Muscle of back (tissue), 3 donors: ENCODE measurements at regions not wholly inside any gene's neighbourhood (a gene's known extent, or its start where the extent isn't known, plus 50 kb on each side); places are given as distances from the start of the nearest gene placed in this dataset.
"Not testable (repeated sequence)": the region's sequence is repeated elsewhere in the genome, so short reads cannot be mapped to it uniquely, and the experiment has no call there.

Experiments used
- DNase-seq, 3 donors: peaks; one replicate each; pipeline versions ENCODE4 v3.0.0 to v3.0.0-alpha.2; 2013

DNA sequence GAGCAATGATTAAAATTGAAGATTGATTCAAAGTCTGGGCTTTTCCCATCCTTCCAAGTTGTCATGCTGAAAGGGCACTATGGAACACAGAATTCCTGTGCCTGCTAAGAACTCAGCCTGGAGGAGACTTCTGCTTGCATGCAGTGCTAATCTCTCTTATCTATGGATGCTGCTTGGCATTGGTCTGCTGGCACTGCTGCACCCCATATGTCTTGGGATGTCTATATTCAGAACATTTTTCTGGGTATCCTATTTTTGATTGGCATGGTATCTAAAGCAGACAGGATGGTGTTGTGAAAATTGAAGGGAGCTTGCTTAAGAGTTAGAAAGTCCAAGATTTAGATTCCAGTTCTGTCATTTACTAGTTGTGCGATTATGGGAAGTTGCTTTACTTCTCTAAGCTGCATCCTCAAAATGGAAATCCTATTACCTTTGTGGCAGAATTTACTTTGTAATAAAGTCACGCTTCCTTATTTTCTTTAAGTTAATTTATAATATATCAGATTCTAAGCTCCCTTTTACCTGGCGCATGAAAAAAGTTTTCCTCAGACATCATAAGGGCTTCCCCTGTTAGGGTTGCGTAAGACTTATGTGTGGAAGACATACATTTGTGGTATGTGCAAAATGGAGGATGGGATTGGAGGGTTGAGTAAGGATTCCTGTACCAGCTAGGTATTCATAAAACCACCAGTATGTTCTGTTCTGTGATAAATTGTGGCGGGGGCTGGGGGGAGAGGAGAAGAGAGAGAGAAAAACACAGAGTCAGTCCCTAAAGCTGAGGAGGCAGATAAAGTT, 254.0 kb downstream of the DMAC1 start:
- DNase-seq, result no peak

DNA sequence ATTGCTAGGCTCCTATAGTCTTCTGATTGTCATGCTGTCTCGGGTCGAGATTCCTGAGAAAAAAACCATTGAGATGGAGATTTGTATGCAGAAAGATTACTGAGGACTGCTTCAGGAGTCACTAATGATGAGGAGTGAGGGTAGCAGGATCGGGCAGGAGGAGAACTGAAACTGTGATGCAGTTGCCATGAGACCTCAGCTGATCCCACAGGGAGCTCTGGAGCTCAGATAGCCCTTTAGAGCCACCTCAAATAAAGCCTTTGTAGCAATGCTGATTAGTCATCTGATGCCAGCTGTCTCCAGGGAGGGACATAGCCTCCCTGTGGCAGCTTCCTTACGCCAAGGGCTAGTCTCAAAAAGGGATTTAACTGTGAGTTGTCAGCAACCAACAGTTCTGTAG, 256.9 kb downstream of the DMAC1 start:
- no peak for DNase-seq

DNA sequence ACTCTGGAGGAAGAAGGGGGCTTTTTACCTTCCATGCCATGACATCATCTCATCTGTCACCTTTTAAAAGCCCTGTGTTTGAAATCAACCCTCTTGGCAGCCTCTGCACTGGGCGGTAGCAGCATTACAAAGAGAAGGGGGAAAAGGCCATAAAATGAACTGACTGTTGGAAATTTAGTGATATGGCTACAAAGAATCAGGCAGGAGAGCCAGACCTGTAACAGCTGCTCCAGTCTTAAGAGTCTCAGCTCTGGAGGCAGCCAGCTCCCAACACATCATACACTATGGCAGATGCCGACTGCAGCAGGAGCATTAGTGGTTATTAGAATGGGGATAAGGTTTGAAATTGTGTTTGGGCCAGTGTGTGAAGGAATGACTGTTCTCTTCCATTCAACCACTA, 257.5 kb downstream of the DMAC1 start:
- no peak for DNase-seq

DNA sequence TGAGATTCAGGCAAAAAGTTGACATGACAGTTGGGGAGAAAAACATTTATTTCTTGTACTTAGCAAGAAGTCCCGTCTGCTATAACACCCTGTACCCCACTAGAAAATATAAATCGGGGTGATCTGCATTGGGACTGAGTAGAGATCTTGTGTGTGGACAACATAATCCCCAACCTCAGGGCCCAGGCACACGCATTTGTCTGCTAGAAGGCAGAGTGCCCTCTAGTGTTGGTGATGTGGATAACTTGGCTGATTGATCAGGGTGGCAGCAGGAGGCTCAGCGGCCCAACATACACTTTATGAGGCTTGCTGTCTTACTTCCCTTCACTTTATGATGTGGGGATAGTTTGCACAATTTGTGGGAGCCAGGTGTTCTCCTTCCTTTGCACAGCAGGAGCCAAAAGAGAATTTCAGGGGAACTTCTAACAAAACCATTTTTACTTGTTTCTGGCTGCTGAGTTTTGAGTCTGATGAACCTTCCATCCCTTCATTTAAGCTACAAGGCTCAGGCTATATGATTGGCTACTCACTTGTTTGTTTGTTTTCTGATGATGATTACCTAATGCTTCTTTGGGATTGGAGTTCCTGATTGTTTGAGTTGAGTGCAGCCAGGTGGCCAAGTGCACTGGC, 263.2 kb downstream of the DMAC1 start:
- DNase-seq, result peak in 1 of 3 donors; percentile 16

- DNase-seq, result peak in 2 of 3 donors; percentile 36 to 46
Measured at GRCh38 chr9:7534211-7534935, 265.2 kb downstream of the DMAC1 start.

GRCh38 chr9:7533376-7534090, 266.0 kb downstream of the DMAC1 start:
- DNase-seq, result no peak

- DNase-seq, result no peak
Measured at GRCh38 chr9:7523426-7524043, 276.0 kb downstream of the DMAC1 start.

DNA sequence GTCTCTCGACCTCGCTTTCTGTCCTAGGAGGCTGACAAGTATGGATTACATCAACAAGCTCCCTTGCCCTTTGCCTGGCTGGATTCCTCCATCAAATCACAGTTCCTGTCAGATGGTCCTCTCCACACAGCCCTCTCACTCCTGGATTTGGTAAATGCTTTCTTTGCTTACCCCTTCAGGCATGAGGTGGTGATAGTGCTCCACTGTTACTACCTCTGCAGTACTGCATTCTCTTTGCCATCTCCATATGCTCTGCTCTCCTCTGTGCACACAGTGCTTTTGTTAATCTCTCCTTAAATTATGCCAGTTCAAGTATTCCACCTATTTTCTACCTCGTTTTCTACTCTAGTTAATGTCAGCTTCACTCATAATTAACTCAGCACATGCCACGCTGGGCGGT, 279.2 kb downstream of the DMAC1 start:
- DNase-seq, result no peak

GRCh38 chr9:7516376-7516775, 283.2 kb downstream of the DMAC1 start:
- DNase-seq, result no peak

GRCh38 chr9:7510199-7510598, 289.4 kb downstream of the DMAC1 start:
- DNase-seq, result no peak

DNA sequence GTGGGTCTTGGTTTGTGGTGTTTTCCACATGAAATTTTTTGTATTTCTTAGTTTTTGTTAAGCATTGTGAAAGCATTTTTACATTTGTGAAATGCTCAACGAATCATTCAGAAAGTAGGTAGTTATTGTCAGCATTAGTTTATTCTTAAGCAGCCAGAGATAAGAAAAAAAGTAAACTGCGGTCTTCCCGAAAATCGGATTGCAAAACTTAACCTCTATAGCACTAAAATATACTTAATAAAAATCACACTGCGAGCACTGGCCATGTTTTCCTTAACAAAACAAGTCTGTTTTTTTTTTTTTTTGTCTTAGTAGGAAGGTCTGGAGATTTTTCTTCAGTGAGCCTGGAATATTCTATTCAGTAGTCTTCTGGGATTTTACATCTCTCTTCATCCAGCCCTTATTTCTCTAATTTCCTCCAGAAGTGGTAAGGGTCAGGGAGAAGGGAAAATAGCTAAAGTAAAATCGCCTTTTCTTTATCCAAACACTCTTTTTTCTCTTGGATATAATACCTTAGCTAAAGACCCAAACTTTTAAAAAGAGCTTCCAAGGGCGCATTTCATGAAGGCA, 289.9 kb downstream of the DMAC1 start:
- peak in 2 of 3 donors; percentile 28 to 59 for DNase-seq

- DNase-seq, result peak in 1 of 3 donors; percentile 19
Measured at GRCh38 chr9:7508516-7508915, 291.1 kb downstream of the DMAC1 start.

DNA sequence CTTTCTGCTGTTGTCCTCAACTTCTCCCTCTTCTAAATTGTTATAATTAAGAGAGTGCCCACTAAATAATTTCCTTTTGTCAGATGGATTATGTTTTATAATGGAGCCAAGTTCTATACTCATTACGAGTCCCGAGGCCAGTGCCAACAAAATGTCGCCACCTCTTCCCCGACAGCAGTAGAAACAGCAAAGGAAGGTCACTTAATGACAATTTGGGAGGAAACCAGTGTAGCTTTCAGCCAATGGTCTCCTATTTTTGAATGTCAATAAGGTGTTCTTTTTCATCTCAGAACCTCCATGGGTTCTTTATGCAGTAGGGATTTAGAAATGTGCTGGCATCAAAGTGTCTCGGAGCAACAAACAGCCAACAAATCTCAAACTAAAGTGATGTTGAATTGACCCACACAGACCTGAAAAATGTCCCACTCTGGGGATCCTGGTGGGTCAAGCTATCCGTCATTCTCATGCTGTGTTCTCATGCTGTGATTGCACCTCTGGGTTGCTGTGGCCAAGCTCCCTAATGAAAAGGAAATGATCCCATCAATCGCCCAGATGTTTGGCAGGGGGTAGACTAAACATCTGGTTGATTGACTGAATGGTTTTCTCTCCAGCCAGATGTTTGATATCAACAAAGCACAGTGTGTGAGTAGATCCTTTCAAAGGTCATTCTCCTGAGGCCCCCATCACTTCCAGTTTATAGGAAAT, 291.9 kb downstream of the DMAC1 start:
- peak in 2 of 3 donors; percentile 47 to 71 for DNase-seq

DNA sequence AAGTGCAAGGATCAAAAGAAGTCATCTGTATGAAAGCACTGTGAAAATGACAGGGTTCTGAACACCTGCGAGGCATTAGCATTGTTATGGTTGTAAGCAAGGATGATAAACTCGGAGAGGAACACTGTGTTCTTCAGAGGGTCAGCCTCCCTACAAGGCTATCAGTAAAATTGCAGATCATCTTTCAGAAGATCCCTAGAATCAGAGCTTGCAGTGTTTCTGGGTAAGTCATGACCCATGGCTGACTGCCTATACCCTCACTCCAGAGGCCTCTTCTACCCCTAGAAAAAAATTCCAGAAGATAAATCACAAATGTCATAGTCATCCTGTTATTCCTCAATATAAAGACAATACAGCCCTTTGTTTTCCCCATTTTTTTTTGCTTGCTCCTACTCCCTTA, 292.6 kb downstream of the DMAC1 start:
- no peak for DNase-seq

GRCh38 chr9:7500521-7500920, 299.1 kb downstream of the DMAC1 start:
- no peak for DNase-seq

DNA sequence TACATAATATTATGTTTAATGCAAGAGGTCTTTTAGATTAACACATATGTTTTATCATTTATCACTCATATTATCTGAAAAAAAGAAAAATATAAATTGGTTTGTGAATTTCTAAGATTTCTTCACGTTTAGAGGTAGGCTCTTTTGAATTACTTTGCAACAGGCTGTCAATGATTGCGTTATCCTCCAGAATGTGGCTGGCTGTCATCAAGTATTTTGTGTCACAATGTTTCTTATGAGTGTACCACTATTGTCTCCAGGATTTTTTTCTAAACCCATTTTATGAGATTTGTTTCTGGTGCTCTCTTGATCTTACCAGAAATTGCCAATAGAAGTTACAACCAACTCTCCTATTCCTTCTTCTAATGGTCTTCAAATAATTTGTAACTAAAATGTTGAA, 307.9 kb downstream of the DMAC1 start:
- no peak for DNase-seq

DNA sequence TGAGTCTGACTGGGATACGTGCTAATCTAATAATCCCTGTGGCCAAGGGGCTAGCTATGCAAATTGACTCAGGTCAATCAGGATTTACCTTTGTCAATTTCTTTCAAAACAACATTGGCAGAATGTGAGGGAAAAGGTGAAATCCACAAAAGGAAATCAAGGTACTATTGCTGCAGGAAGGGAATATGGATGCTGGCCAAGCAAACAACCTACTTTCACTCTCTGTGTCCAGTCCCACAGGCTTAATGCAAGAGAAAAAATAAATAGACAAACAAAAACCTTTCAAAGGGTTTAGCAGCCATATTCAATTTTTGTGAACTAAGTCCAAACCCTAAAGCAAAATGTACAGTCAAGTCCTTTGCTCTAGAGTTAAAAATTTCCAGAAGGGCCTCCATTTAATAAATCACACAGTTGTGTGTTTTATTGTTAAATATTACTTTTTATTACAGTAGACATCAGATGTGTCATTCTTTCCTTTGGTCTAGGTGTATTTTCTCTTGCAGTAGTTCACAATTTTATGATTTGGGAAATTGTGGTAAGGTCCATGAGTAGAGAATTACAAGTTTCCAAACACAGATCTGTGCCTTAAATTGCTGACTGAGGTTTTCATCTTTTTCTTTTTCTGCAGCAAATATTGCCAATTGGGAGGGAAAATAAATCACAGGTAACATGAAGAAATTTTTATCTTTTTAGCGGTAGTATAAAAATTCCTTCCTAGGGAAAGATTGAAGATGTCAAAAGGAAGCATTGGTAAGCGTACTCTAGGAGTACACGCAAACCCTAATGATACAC, 309.1 kb downstream of the DMAC1 start:
- DNase-seq, result no peak

DNA sequence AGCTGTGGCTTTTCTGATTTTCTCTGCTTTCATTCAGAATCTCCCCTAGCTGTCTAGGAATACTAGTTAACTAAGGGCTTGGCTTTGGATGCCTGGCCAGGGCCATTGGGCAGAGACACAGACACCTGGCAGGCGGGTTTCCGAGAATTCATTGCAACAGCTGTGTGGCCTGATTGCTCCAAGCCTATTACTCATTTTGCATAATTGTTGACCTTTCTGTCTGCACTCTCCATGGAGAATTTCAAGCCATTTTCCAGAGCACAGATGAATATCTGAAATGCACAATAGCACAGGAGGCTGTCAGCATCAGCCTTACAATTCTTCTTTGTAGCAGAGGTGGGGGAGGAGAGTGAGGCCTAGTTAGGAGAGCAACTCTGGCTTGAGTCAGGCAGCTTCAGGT, 310.5 kb downstream of the DMAC1 start:
- DNase-seq, result peak; percentile 42 to 83 (median 58)

- not testable (repeated sequence) for DNase-seq
Measured at GRCh38 chr9:7484014-7484413, 315.6 kb downstream of the DMAC1 start.

- no peak for DNase-seq
Measured at GRCh38 chr9:7481570-7481969, 318.0 kb downstream of the DMAC1 start.
